ENCODE measurements at regions not wholly inside any gene's neighbourhood (a gene's known extent, or its start where the extent isn't known, plus 50 kb on each side); places are given as distances from the start of the nearest gene placed in this dataset.
"Not testable (repeated sequence)": the region's sequence is repeated elsewhere in the genome, so short reads cannot be mapped to it uniquely, and the experiment has no call there.

DNA sequence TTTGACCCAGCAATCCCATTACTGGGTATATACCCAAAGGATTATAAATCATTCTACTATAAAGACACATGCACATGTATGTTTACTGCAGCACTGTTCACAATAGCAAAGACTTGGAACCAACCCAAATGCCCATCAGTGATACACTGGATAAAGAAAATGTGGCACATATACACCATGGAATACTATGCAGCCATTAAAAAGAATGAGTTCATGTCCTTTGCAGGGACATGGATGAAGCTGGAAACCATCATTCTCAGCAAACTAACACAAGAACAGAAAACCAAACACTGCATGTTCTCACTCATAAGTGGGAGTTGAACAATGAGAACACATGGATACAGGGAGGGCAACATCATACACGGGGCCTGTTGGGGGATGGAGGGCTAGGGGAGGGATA lies 104.3 kb downstream of the ANKRD18B start:
- TF ChIP-seq, protein P1, sequence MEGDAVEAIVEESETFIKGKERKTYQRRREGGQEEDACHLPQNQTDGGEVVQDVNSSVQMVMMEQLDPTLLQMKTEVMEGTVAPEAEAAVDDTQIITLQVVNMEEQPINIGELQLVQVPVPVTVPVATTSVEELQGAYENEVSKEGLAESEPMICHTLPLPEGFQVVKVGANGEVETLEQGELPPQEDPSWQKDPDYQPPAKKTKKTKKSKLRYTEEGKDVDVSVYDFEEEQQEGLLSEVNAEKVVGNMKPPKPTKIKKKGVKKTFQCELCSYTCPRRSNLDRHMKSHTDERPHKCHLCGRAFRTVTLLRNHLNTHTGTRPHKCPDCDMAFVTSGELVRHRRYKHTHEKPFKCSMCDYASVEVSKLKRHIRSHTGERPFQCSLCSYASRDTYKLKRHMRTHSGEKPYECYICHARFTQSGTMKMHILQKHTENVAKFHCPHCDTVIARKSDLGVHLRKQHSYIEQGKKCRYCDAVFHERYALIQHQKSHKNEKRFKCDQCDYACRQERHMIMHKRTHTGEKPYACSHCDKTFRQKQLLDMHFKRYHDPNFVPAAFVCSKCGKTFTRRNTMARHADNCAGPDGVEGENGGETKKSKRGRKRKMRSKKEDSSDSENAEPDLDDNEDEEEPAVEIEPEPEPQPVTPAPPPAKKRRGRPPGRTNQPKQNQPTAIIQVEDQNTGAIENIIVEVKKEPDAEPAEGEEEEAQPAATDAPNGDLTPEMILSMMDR (conservative IDR thresholded peaks at IDR 0.05; ENCODE audit: low read depth, low read length) = not testable (repeated sequence)
- not testable (repeated sequence) for TF ChIP-seq EZH2 (IDR thresholded peaks at IDR 0.05; ENCODE audit: low read length, unreplicated experiment); EZH2phosphoT487 (IDR thresholded peaks at IDR 0.05; ENCODE audit: borderline replicate concordance, low read length)
